Trophoblast cell (in vitro differentiated cells and primary cell): ENCODE measurements at regions not wholly inside any gene's neighbourhood (a gene's known extent, or its start where the extent isn't known, plus 50 kb on each side); places are given as distances from the start of the nearest gene placed in this dataset.

Experiments used
- DNase-seq, 2 donors: peaks; one replicate each; pipeline ENCODE4 v3.0.0-alpha.2; 2016
- H2AFZ ChIP-seq: 2 replicates; pipeline ENCODE4 v1.6.1; 2013; ENCODE audit warnings: low read length, moderate library complexity, mild to moderate bottlenecking; ENCODE audit not compliant: insufficient read depth, poor library complexity
- H2AK5ac ChIP-seq: 2 replicates; pipeline ENCODE4 v1.6.1; 2013; ENCODE audit warnings: mild to moderate bottlenecking, low read length
- H2BK120ac ChIP-seq: 2 replicates; pipeline ENCODE4 v1.6.1; 2013; ENCODE audit warnings: low read length, mild to moderate bottlenecking, moderate library complexity; ENCODE audit not compliant: insufficient read depth, poor library complexity
- H2BK12ac ChIP-seq: 2 replicates; pipeline ENCODE4 v1.6.1; 2013; ENCODE audit warnings: mild to moderate bottlenecking, low read length, moderate library complexity
- H2BK5ac ChIP-seq: 2 replicates; pipeline ENCODE4 v1.6.1; 2013; ENCODE audit warnings: low read length, low read depth, moderate library complexity, mild to moderate bottlenecking; ENCODE audit not compliant: poor library complexity
- H3K14ac ChIP-seq: 2 replicates; pipeline ENCODE4 v1.6.1; 2013; ENCODE audit warnings: mild to moderate bottlenecking, low read length
- H3K18ac ChIP-seq: 2 replicates; pipeline ENCODE4 v1.6.1; 2013; ENCODE audit warnings: mild to moderate bottlenecking, low read length
- H3K23ac ChIP-seq: 2 replicates; pipeline ENCODE4 v1.6.1; 2013; ENCODE audit warnings: low read length
- H3K27ac ChIP-seq: 2 replicates; pipeline ENCODE4 v1.5.1; 2013; ENCODE audit warnings: low read depth, mild to moderate bottlenecking, inconsistent platforms, low read length, moderate library complexity
- H3K27me3 ChIP-seq: 2 replicates; pipeline ENCODE4 v1.6.1; 2013; ENCODE audit warnings: inconsistent platforms, mild to moderate bottlenecking, low read length, moderate library complexity; ENCODE audit not compliant: insufficient read depth
- H3K36me3 ChIP-seq, 2 experiments: 1 replicate in 1 of 2; 2 replicates in 1 of 2; pipeline ENCODE4 v1.6.1; 2013; ENCODE audit warnings: low read length in 2 of 2, mild to moderate bottlenecking in 2 of 2, moderate library complexity in 1 of 2; ENCODE audit not compliant: insufficient read depth in 2 of 2, control insufficient read depth in 1 of 2
- H3K4ac ChIP-seq: 2 replicates; pipeline ENCODE4 v1.6.1; 2013; ENCODE audit warnings: low read depth, mild to moderate bottlenecking, low read length, moderate library complexity
- H3K4me1 ChIP-seq, 2 experiments: 1 replicate in 1 of 2; 2 replicates in 1 of 2; pipeline ENCODE4 v1.6.1; 2013; ENCODE audit warnings: low read length in 2 of 2, mild to moderate bottlenecking in 2 of 2, moderate library complexity in 1 of 2; ENCODE audit not compliant: insufficient read depth in 2 of 2, control insufficient read depth in 1 of 2
- H3K4me2 ChIP-seq: 2 replicates; pipeline ENCODE4 v1.6.1; 2013; ENCODE audit warnings: inconsistent platforms, mild to moderate bottlenecking, low read length, moderate library complexity
- H3K4me3 ChIP-seq: 2 replicates; pipeline ENCODE4 v1.5.1; 2013; ENCODE audit warnings: mild to moderate bottlenecking, low read depth, low read length, inconsistent platforms
- H3K79me1 ChIP-seq: one replicate; pipeline ENCODE4 v1.6.1; 2013; ENCODE audit warnings: low read length
- H3K79me2 ChIP-seq: 2 replicates; pipeline ENCODE4 v1.6.1; 2013; ENCODE audit warnings: low read length, mild to moderate bottlenecking; ENCODE audit not compliant: control insufficient read depth, insufficient read depth, poor library complexity
- H3K9ac ChIP-seq: 2 replicates; pipeline ENCODE4 v1.6.1; 2013; ENCODE audit warnings: mild to moderate bottlenecking, low read length
- H3K9me3 ChIP-seq: 2 replicates; pipeline ENCODE4 v1.6.1; 2013; ENCODE audit warnings: low read depth, mild to moderate bottlenecking, control low read depth, inconsistent platforms, low read length; ENCODE audit not compliant: insufficient read depth
- H4K12ac ChIP-seq: 2 replicates; pipeline ENCODE4 v1.6.1; 2013; ENCODE audit warnings: low read depth, mild to moderate bottlenecking, low read length, moderate library complexity
- H4K8ac ChIP-seq: 2 replicates; pipeline ENCODE4 v1.6.1; 2013; ENCODE audit warnings: low read depth, mild to moderate bottlenecking, low read length, moderate library complexity
- H4K91ac ChIP-seq: one replicate; pipeline ENCODE4 v1.6.1; 2013; ENCODE audit warnings: low read depth, mild to moderate bottlenecking, low read length, moderate library complexity
- WGBS: extraction: QIAGEN DNeasy Blood & Tissue Kit; methylation state at CpG from one replicate; pipeline ENCODE4 v1.1.7; 2013; ENCODE audit warnings: missing lambda C conversion rate; ENCODE audit not compliant: insufficient read length, insufficient coverage; ENCODE audit errors: extremely low coverage; 5-methylcytosine and 5-hydroxymethylcytosine counted together

GRCh38 chrY:21240662-21241310 is 270.4 kb upstream of the RBMY1B start:
- H3K4me1 ChIP-seq: no peaks in the 10 kb centered on the region
- no peak overlapping the region for H2AK5ac ChIP-seq
- no peak overlapping the region for H2AFZ ChIP-seq
- no peak overlapping the region for H2BK12ac ChIP-seq
- H4K91ac ChIP-seq: no peak overlapping the region
- H4K12ac ChIP-seq: no peak overlapping the region
- no peak overlapping the region for H3K4me2 ChIP-seq
- H3K27me3 ChIP-seq: no peaks in the 10 kb centered on the region
- no peak overlapping the region for H2BK5ac ChIP-seq
- no peaks in the 10 kb centered on the region for H3K36me3 ChIP-seq
- H3K14ac ChIP-seq: no peak overlapping the region
- no peaks in the 10 kb centered on the region for H3K79me2 ChIP-seq
- H3K9ac ChIP-seq: no peak overlapping the region
- H2BK120ac ChIP-seq: no peak overlapping the region
- no peak overlapping the region for H4K8ac ChIP-seq
- peaks cover 3% of the 10 kb centered on the region for H3K9me3 ChIP-seq
- H3K79me1 ChIP-seq: no peaks in the 10 kb centered on the region
- H3K27ac ChIP-seq: no peak overlapping the region
- H3K23ac ChIP-seq: no peak overlapping the region
- H3K18ac ChIP-seq: no peak overlapping the region
- no peak for DNase-seq
- WGBS: no CpG with 5 or more reads among the region's 2 CpGs
- H3K4me3 ChIP-seq: no peak overlapping the region
- no peak overlapping the region for H3K4ac ChIP-seq

- H3K18ac ChIP-seq: no peak overlapping the region
- H2AFZ ChIP-seq: no peak overlapping the region
- no peaks in the 10 kb centered on the region for H3K79me2 ChIP-seq
- H2AK5ac ChIP-seq: no peak overlapping the region
- H3K4me1 ChIP-seq: no peaks in the 10 kb centered on the region
- WGBS: no CpG with 5 or more reads among the region's 2 CpGs
- no peak overlapping the region for H3K27ac ChIP-seq
- H3K14ac ChIP-seq: no peak overlapping the region
- no peak for DNase-seq
- no peak overlapping the region for H3K23ac ChIP-seq
- no peaks in the 10 kb centered on the region for H3K27me3 ChIP-seq
- peaks cover 7% of the 10 kb centered on the region for H3K9me3 ChIP-seq
- H2BK5ac ChIP-seq: no peak overlapping the region
- H2BK12ac ChIP-seq: no peak overlapping the region
- H3K4me2 ChIP-seq: no peak overlapping the region
- no peaks in the 10 kb centered on the region for H3K36me3 ChIP-seq
- no peak overlapping the region for H4K12ac ChIP-seq
- H3K4me3 ChIP-seq: no peak overlapping the region
- H3K9ac ChIP-seq: no peak overlapping the region
- H2BK120ac ChIP-seq: no peak overlapping the region
- no peak overlapping the region for H4K91ac ChIP-seq
- no peak overlapping the region for H3K4ac ChIP-seq
- H3K79me1 ChIP-seq: no peaks in the 10 kb centered on the region
- no peak overlapping the region for H4K8ac ChIP-seq
These were observed 268.3 kb upstream of the RBMY1B start for GRCh38 chrY:21242793-21243192.

- Histone ChIP-seq H2AK5ac (no peak overlapping the region), H3K79me1 (no peaks in the 10 kb centered on the region), H2BK12ac (no peak overlapping the region), H3K4me2 (no peak overlapping the region), H3K36me3 (no peaks in the 10 kb centered on the region), H4K8ac (no peak overlapping the region), H2BK5ac (no peak overlapping the region), H3K23ac (no peak overlapping the region), H2BK120ac (no peak overlapping the region), H3K14ac (no peak overlapping the region), H3K79me2 (no peaks in the 10 kb centered on the region), H3K4me3 (no peak overlapping the region), H3K9ac (no peak overlapping the region), H3K4ac (no peak overlapping the region), H3K27me3 (no peaks in the 10 kb centered on the region), H2AFZ (no peak overlapping the region), H3K4me1 (no peaks in the 10 kb centered on the region), H3K18ac (no peak overlapping the region), H4K91ac (no peak overlapping the region), H3K27ac (no peak overlapping the region), H3K9me3 (peaks cover 15% of the 10 kb centered on the region), H4K12ac (no peak overlapping the region)
- no CpG with 5 or more reads among the region's 5 CpGs for WGBS
- no peak for DNase-seq
These were observed 264.4 kb upstream of the RBMY1B start for GRCh38 chrY:21246780-21247179.

GRCh38 chrY:21248591-21248990 is 262.5 kb upstream of the RBMY1B start:
- H3K4me1 ChIP-seq: no peaks in the 10 kb centered on the region
- no peak overlapping the region for H3K18ac ChIP-seq
- DNase-seq: no peak
- H3K9ac ChIP-seq: no peak overlapping the region
- no peaks in the 10 kb centered on the region for H3K27me3 ChIP-seq
- H3K14ac ChIP-seq: no peak overlapping the region
- H4K91ac ChIP-seq: no peak overlapping the region
- no peak overlapping the region for H2BK12ac ChIP-seq
- no peak overlapping the region for H2AFZ ChIP-seq
- H3K36me3 ChIP-seq: no peaks in the 10 kb centered on the region
- H2BK120ac ChIP-seq: no peak overlapping the region
- no peak overlapping the region for H2AK5ac ChIP-seq
- H3K4me3 ChIP-seq: no peak overlapping the region
- no peak overlapping the region for H3K23ac ChIP-seq
- no peaks in the 10 kb centered on the region for H3K79me2 ChIP-seq
- H2BK5ac ChIP-seq: no peak overlapping the region
- peaks cover 12% of the 10 kb centered on the region for H3K9me3 ChIP-seq
- no peak overlapping the region for H3K4ac ChIP-seq
- no peak overlapping the region for H3K27ac ChIP-seq
- WGBS: no CpG with 5 or more reads among the region's 5 CpGs
- H3K79me1 ChIP-seq: no peaks in the 10 kb centered on the region
- no peak overlapping the region for H4K8ac ChIP-seq
- H4K12ac ChIP-seq: no peak overlapping the region
- no peak overlapping the region for H3K4me2 ChIP-seq
